ENCODE measurements at regions not wholly inside any gene's neighbourhood (a gene's known extent, or its start where the extent isn't known, plus 50 kb on each side); places are given as distances from the start of the nearest gene placed in this dataset.

DNA sequence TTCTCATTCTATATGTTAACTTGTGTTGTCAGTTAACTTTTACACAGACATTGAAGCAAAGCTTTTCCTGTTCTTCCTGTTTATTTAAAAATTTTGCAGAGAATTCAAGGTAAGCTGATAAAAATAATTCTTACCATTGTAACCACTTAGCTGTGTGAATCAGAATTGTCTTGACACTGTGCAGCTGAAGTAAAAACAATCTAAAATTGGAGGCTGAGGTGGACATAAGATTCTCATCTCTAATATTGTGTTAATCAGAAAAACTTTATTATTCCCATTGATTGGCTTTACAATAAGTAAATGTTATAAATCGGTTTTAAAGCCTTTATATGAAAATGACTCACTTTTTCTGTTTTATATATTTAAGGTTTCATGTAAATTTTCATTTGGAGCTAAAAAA is 240.3 kb upstream of the PLEKHG7 start:
- ATAC-seq = no peak

DNA sequence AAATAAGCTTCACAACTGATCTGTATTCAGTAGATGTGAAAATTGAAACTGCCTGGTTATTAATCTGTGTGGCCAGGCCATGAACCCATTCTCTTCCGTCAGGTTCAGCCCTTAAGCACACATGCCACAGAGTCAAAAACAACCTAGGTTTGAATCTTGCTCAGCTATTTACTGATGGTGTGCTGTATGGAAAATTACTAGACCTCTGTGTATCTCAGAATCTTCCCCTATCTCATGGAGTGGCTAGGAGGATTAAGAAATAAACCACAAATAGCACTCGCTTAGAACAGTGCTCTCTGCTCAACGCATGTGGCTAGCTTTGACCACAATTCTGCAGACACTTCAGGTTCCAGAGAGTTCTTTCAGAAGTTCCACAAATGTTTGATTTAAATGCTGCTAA is 240.7 kb upstream of the PLEKHG7 start:
- peak; percentile 49 for ATAC-seq

DNA sequence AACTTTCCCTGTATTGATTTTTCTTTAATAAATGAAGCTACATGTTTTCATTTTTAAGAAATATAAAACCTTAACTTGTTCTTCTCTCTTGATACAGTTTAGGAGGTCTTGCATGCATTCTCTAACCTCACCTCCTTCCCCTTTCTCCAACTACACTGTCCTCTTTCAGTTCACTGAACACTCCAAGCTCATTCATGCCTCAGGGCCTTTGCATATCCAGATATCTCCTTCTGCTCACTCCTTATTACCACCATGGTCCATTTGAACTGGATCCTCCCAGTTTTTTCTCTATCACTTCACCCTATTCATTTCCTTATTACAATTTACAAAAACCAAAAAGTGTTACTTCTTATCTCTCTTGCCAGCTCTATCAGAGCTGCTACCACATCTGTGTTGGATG is 242.9 kb upstream of the PLEKHG7 start:
- ATAC-seq = no peak

DNA sequence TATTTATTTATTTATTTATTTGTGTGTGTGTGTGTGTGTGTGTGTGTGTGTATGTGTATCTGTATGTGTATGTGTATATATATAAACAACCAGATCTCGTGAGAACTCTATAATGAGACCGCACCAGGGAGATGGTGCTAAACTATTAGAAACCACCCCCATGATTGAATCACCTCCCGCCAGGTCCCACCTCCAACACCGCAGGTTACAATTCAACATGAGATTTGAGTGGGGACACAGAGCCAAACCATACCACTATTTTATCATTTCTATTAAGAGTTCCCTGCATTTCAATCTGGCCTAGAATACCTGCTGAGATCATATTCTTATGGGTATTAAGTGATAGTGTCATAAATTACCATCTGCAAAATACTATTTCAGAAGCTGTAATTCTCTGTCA is 243.8 kb upstream of the PLEKHG7 start:
- no peak for ATAC-seq

- ATAC-seq = no peak
Observed at GRCh38 chr12:92457458-92458180, 245.2 kb upstream of the PLEKHG7 start.

GRCh38 chr12:92452763-92453162 is 250.0 kb upstream of the PLEKHG7 start:
- no peak for ATAC-seq

GRCh38 chr12:92446083-92446460 is 256.7 kb upstream of the PLEKHG7 start:
- ATAC-seq = peak; percentile 87

DNA sequence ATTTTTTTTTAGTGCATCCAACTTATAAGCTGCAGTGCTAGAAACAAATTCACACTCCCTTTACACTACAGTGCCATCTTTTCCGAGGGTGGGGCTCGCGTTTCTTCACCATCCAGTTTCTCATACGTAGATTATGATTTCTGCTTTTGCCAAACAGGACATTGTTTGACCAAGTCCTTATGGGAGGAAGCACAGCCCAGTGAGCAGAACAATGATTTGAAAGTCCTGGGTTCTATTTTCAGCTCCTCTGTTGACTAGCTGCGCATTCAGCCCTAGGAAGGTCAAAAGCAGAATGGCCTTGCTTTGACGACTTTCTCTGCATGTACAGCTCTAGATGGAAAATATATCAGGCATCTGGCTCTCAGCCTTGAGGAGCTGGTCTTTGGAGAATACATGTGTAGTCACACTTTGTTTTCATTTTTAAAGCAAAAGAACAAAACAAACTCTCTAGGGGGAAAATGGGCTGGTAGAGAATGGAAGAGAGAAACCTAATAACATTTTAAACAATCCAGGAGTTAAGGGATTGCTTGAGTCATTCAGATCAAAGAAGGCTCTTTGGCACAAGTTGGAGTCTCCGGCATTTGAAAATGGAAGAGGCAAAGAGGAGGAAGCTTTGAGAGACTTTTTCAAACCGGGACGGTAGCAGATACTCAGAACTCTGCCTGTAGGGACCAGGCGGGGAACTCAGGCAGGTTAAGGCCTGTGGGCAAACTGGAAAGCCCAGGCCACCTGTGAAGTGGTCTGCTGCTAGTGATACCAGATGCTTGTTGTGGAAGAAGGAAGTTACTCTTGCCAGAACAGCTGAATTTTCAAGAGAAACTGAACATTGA is 257.3 kb upstream of the PLEKHG7 start:
- ATAC-seq = peak; percentile 71

DNA sequence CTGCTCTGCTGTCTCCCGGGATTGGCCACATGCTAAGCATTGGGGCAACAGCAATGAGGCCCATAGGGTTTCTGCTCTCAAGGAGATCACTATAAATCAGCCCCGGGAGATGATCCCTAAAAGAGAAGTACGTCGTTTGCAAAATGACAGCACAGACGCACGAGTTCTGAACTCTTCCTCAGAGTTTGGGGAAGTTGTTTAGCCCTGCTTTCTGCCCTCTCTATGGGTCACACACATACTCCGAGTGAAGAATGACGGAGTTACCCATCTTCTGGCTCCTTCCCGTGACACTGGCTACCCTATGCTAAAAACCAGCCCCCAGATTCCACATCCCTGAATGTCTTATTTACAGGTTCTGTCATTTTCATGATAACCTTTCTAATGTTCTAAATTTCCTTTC is 258.0 kb upstream of the PLEKHG7 start:
- ATAC-seq = peak; percentile 23

- no peak for ATAC-seq
Observed at GRCh38 chr12:92442782-92443181, 260.0 kb upstream of the PLEKHG7 start.

DNA sequence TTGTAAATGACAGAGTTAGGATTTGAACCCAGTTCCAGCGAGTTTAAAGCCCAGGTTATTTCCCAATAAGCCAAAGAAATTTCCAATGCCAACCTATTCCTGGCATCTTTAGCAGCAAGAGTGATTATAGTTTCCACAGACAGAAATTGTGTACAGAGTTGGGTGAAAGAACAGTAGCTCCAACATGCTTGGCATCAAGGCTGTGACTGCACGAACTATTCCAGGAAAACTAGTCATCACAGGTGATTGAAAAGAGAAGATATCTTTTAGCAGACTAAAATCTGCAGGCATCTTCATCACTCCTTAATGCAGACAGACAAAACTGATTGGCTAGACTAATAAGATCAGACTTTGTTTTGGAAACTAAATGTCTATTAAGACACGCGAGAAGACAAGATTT is 262.7 kb upstream of the PLEKHG7 start:
- no peak for ATAC-seq

GRCh38 chr12:92439420-92439805 is 263.4 kb upstream of the PLEKHG7 start:
- ATAC-seq = peak; percentile 82

- ATAC-seq = no peak
Observed at GRCh38 chr12:92438641-92439419, 264.0 kb upstream of the PLEKHG7 start.

GRCh38 chr12:92437452-92437851 is 265.3 kb upstream of the PLEKHG7 start:
- no peak for ATAC-seq

DNA sequence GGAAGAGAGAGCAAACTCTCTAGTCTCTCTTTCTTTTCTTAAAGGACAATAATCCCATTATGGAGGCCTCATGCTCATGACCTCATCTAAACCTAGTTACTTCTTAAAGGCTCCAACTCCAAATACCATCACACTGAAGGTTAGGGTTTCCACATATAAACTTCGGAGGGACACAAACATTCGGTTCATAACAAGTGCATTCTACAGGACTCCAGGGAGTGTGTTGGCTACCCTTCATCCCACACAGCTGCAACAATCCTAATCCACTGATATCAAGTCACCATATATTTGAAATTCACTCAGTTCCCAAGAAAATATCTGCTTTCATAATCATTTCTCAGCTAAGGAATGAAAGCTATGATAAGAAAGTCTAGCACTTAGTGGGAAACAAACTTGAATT is 265.9 kb upstream of the PLEKHG7 start:
- ATAC-seq = no peak

DNA sequence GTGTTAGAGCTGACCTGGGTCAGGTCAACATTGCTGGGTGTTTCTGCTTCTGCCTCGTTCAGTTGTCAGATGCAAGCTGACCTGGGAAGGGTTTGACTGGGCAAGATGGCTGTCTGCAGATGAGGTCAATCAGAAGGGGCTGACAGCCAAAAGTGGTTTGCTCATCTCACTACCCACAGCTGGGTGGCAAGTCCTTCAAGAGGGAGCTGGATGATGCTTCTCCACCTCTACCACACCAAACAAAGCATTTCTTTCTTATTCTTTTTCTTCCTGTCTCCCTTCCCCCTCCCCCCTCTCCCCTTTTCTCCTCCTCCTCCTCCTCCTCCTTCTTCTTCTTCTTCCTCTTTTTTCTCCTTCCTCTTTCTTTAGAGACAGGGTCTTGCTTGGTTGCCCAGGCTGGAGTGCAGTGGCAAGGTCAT is 268.2 kb upstream of the PLEKHG7 start:
- no peak for ATAC-seq

GRCh38 chr12:92432724-92433441 is 269.9 kb upstream of the PLEKHG7 start:
- ATAC-seq = no peak

DNA sequence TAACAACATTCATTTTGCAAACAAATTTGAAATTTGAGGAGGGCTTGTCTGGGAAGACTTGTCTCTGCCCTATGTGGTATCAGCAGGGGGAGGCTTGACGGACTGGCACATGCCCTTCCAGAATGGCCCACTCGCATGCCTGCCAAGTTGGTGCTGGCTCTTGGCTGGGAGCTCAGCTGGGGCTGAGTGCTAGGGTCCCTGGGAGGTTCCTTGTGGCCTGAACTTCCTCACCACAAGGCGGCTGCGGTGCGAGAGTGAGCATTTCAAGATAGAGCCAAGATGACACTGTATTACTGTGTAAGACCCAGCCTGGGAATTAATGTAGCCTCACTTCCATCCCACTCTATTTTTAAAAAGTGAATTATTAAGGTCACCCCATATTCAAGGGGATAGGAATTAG is 271.6 kb upstream of the PLEKHG7 start:
- no peak for ATAC-seq

DNA sequence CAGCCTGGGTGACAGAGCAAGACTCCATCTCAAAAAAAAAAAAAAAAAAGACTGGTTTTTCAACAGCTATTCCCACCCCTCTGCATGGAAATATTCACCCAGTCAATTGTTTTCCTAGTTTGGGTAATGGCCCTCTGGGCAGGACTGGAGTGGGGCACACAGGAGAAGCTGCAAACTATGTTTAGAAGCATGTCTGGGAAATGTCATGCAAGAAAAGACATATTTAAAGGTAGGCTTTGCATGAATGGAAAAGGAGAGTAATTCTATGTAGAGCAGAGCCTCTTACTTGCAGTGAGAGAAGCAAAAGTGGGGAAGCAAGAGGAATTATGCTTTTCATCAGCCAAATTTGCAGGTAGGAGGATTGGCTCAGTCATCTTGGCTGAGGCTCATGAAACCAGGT is 276.5 kb upstream of the PLEKHG7 start:
- ATAC-seq = no peak

GRCh38 chr12:92425165-92425564 is 277.6 kb upstream of the PLEKHG7 start:
- ATAC-seq = no peak

DNA sequence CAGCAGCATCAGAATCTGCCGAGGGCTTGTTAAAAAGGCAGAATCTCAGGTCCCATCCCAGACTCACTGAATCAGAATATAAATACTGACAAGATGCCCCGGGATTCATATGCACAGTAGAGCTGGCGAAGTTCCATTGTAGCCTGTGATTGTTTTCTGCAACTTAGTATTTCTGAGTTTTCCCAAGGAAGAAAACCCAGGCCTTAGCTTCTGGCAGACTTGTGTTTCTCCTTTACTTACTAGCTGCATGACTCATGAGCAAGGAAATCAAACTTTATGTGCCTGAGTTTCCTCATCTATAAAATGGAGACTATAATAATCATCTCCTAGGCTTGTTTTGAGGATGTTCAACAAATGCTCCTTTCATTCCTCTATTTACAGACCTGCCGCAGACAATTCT is 278.5 kb upstream of the PLEKHG7 start:
- peak; percentile 31 for ATAC-seq

GRCh38 chr12:92421701-92422100 is 276.1 kb upstream of the BTG1 start:
- peak; percentile 92 for ATAC-seq

- ATAC-seq = no peak
Observed at GRCh38 chr12:92421042-92421441, 275.4 kb upstream of the BTG1 start.
